ENCODE measurements at regions not wholly inside any gene's neighbourhood (a gene's known extent, or its start where the extent isn't known, plus 50 kb on each side); places are given as distances from the start of the nearest gene placed in this dataset.

GRCh38 chr11:32187111-32187510 lies 96.2 kb downstream of the RCN1 start:
- TF ChIP-seq CTCF (conservative IDR thresholded peaks at IDR 0.05) = no peak
- TF ChIP-seq ZFX (IDR thresholded peaks at IDR 0.05) = no peak

Measured in C4-2B (cell line).